SU-DHL-6 (cell line): ENCODE measurements at regions not wholly inside any gene's neighbourhood (a gene's known extent, or its start where the extent isn't known, plus 50 kb on each side); places are given as distances from the start of the nearest gene placed in this dataset.
A peak's percentile ranks its signal among the peaks of the same experiment; 100 is the strongest.

Experiments
- H2AFZ ChIP-seq: fragments of 200-600 bp; sonication (generic); 2 replicates; pipeline ENCODE4 v1.6.1; 2014; ENCODE audit warnings: low read depth, mild to moderate bottlenecking, moderate library complexity, mixed read lengths, antibody characterized with exemption, low read length; ENCODE audit not compliant: severe bottlenecking
- H3F3A ChIP-seq: fragments of 200-600 bp; shearing (Covaris generic); 2 replicates; pipeline ENCODE4 v1.6.0; 2016; ENCODE audit warnings: antibody characterized with exemption, mild to moderate bottlenecking; ENCODE audit not compliant: insufficient read depth
- H3K27ac ChIP-seq: fragments of 200-600 bp; sonication (generic); 2 replicates; pipeline ENCODE4 v1.5.1; 2016; ENCODE audit warnings: low read depth, mild to moderate bottlenecking, low read length, moderate library complexity, mixed read lengths
- H3K27me3 ChIP-seq: fragments of 200-600 bp; sonication (generic), shearing (Covaris generic); 2 replicates; pipeline ENCODE4 v1.6.0; 2014; ENCODE audit warnings: mild to moderate bottlenecking, low read length
- H3K36me3 ChIP-seq: fragments of 200-600 bp; sonication (generic); 2 replicates; pipeline ENCODE4 v1.6.1; 2014; ENCODE audit warnings: mild to moderate bottlenecking, low read length, mixed read lengths
- H3K4me2 ChIP-seq: fragments of 300-600, 200-600 bp; shearing (Covaris generic), sonication (generic); 2 replicates; pipeline ENCODE4 v1.6.0; 2014; ENCODE audit warnings: low read length, low read depth, mild to moderate bottlenecking; ENCODE audit not compliant: poor library complexity, severe bottlenecking
- H3K4me3 ChIP-seq: fragments of 200-600 bp; sonication (generic); 2 replicates; pipeline ENCODE4 v1.5.1; 2014; ENCODE audit warnings: antibody characterized with exemption, low read length, mild to moderate bottlenecking, mixed read lengths; ENCODE audit not compliant: insufficient read depth, poor library complexity, severe bottlenecking
- H3K79me2 ChIP-seq: fragments of 200-600 bp; sonication (generic); 2 replicates; pipeline ENCODE4 v1.6.1; 2014; ENCODE audit warnings: mild to moderate bottlenecking, low read length, moderate library complexity; ENCODE audit not compliant: insufficient read depth
- H3K9ac ChIP-seq: fragments of 200-600 bp; sonication (generic); 2 replicates; pipeline ENCODE4 v1.7.0; 2014; ENCODE audit warnings: mild to moderate bottlenecking, low read length
- H3K9me2 ChIP-seq: fragments of 200-600 bp; sonication (generic); replicated peaks from 2 replicates; pipeline ENCODE4 v1.6.1; 2014; ENCODE audit warnings: low read length; ENCODE audit not compliant: insufficient read depth
- H3K9me3 ChIP-seq: fragments of 200-600 bp; sonication (generic); 2 replicates; pipeline ENCODE4 v1.6.1; 2014; ENCODE audit warnings: low read length, mixed read lengths; ENCODE audit not compliant: insufficient read depth
- H4K20me1 ChIP-seq: fragments of 200-600 bp; sonication (generic); 2 replicates; pipeline ENCODE4 v1.6.1; 2014; ENCODE audit warnings: low read depth, mild to moderate bottlenecking, antibody characterized with exemption, low read length, moderate library complexity, mixed read lengths
- CTCF ChIP-seq: fragments of 200-600 bp; sonication (generic); IDR thresholded peaks from one replicate; pipeline ENCODE4 v1.5.1; 2017; ENCODE audit warnings: antibody characterized with exemption, mild to moderate bottlenecking, low read length, moderate library complexity; ENCODE audit not compliant: insufficient read depth, poor library complexity, severe bottlenecking
- EZH2phosphoT487 ChIP-seq: fragments of 200-600 bp; sonication (generic), shearing (Covaris generic); conservative IDR thresholded peaks from 2 replicates; pipeline ENCODE4 v1.6.1; 2018; ENCODE audit warnings: mild to moderate bottlenecking, antibody characterized with exemption, low read length, moderate library complexity, mixed read lengths

DNA sequence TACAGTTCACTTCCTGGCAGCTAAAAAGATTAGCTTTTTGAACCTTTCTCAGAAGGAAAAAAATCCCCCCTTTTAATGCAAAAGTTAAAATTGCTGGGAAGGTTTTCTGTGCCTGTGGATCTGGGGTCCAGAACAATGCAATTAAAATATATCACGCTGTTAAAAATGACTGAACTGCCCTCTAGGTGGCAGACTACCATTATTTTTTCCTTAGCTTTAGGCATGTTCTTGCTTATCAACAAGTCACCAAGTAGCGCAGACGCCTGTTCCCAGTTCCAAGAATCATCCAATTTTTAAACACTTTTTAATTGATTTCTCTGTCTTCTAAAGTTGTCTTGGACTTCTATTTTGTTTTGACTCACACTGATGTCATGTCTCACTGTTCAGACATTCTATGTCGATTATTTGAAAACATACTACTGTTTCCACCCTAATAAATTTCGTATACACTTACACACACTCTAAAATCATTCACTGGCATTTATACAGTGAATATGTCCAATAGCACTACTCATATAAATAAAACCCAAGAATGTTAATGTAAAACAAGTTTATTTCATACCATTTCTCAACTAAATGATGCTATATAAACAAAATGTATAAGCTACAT lies 661.6 kb downstream of the RAPGEF2 start:
- no peak overlapping the region for H3K4me3 ChIP-seq
- peak; percentile 33 for TF ChIP-seq CTCF
- TF ChIP-seq EZH2phosphoT487: no peak
- no peaks in the 10 kb centered on the region for H3K36me3 ChIP-seq

DNA sequence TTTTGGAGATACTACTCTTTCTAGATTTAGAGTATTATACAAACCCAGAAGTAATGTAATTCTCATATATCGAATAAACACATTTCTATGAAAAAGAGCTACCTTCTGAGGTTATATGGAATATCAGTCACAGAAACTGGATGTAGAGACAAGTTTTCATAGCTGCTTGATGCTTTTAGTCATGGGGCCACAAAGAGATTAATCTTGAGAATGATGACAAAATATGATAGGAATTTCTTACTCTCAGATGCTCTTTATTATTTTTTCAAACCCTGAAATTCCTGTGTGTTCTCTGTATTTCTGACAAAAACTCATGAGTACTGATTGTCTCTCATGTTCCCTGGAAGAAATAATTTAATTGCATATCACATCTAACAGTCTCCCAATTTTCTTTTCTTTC lies 662.5 kb downstream of the RAPGEF2 start:
- Histone ChIP-seq H4K20me1 (no peaks in the 10 kb centered on the region), H3K4me3 (no peak overlapping the region), H3K79me2 (no peaks in the 10 kb centered on the region), H3K9ac (no peak overlapping the region), H2AFZ (no peak overlapping the region), H3K9me2 (no peaks in the 10 kb centered on the region), H3K27ac (no peak overlapping the region), H3F3A (no peaks in the 10 kb centered on the region), H3K36me3 (no peaks in the 10 kb centered on the region), H3K4me2 (no peak overlapping the region), H3K9me3 (no peaks in the 10 kb centered on the region), H3K27me3 (no peaks in the 10 kb centered on the region)
- TF ChIP-seq EZH2phosphoT487 (no peak), CTCF (no peak)

More for the DNA sequence above, 661.6 kb downstream of the RAPGEF2 start:
- H2AFZ ChIP-seq: no peak overlapping the region
- no peaks in the 10 kb centered on the region for H3K79me2 ChIP-seq
- no peaks in the 10 kb centered on the region for H3K27me3 ChIP-seq
- no peak overlapping the region for H3K4me2 ChIP-seq
- H4K20me1 ChIP-seq: no peaks in the 10 kb centered on the region
- no peak overlapping the region for H3K27ac ChIP-seq
- no peaks in the 10 kb centered on the region for H3F3A ChIP-seq
- H3K9me3 ChIP-seq: no peaks in the 10 kb centered on the region
- no peak overlapping the region for H3K9ac ChIP-seq
- H3K9me2 ChIP-seq: no peaks in the 10 kb centered on the region

- no peak overlapping the region for H2AFZ ChIP-seq
- H4K20me1 ChIP-seq: no peaks in the 10 kb centered on the region
- H3K9me2 ChIP-seq: no peaks in the 10 kb centered on the region
Measured at GRCh38 chr4:159766241-159766640, 663.4 kb downstream of the RAPGEF2 start.

More at GRCh38 chr4:159766241-159766640, 663.4 kb downstream of the RAPGEF2 start:
- H3K9ac ChIP-seq: no peak overlapping the region
- H3K4me2 ChIP-seq: no peak overlapping the region
- no peaks in the 10 kb centered on the region for H3F3A ChIP-seq
- no peak overlapping the region for H3K27ac ChIP-seq
- H3K9me3 ChIP-seq: no peaks in the 10 kb centered on the region
- no peak overlapping the region for H3K4me3 ChIP-seq
- no peaks in the 10 kb centered on the region for H3K36me3 ChIP-seq
- TF ChIP-seq EZH2phosphoT487 (no peak), CTCF (no peak)
- H3K79me2 ChIP-seq: no peaks in the 10 kb centered on the region
- no peaks in the 10 kb centered on the region for H3K27me3 ChIP-seq
